ENCODE measurements at regions not wholly inside any gene's neighbourhood (a gene's known extent, or its start where the extent isn't known, plus 50 kb on each side); places are given as distances from the start of the nearest gene placed in this dataset.

DNA sequence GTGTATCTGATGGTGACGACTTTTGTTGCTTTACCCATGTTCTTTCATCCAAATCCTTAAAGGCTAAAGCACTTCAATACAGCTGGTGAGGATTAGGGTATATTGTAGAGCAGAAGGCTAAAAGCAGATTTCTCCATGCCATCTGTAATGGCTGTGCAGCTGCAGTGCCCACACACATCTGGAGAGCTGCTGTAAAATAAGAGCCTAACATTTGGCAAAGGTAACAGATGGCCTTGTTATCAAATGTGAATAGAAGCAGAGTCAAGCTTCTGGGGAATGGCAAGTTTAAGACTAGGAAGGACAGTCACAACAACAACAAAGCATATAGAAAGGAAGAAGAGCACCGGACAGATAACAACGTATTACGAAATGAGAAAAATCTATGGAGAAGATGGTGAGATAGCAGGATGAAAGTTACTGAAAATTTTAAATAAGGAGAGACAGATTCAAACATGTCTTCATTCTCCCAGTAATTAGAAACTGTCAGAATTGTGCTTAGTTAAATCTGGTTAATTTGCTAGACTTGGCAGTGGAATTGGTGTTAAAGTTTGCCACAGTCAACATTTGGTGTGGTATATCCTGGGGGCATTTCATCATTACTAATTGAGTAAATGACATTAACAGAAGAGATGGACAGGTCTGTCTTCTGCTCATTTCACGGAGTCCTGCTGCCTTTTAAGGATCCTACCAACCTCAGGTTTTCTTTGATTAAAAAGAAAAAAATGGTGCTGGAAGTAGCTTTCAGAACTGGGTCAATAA is 1093.2 kb downstream of the ADGRL2 start:
- H2AFZ ChIP-seq (ENCODE audit: low read length): no peak overlapping the region
- no peaks in the 10 kb centered on the region for H3K36me3 ChIP-seq (ENCODE audit: insufficient read depth, low read length)
- no peaks in the 10 kb centered on the region for H4K20me1 ChIP-seq (ENCODE audit: insufficient read depth, low read depth, low read length)
- peaks cover 4% of the 10 kb centered on the region; the same call in 1 of the 2 replicates for H3K9me3 ChIP-seq (ENCODE audit: low read length)
- no peak overlapping the region for H3K9ac ChIP-seq (ENCODE audit: low read length)
- no peaks in the 10 kb centered on the region for H3K79me2 ChIP-seq (ENCODE audit: low read length)
- no peak for DNase-seq
- H3K4me2 ChIP-seq (ENCODE audit: low read depth, low read length, poor library complexity, severe bottlenecking): no peak overlapping the region
- H3K27ac ChIP-seq (ENCODE audit: low read length): no peak overlapping the region
- no peak overlapping the region for H3K4me3 ChIP-seq (ENCODE audit: low read length)
- H3K4me1 ChIP-seq (ENCODE audit: low read length): no peaks in the 10 kb centered on the region
- no peaks in the 10 kb centered on the region for H3K27me3 ChIP-seq (ENCODE audit: low read length)
- H3K9me2 ChIP-seq (replicated peaks; ENCODE audit: insufficient read depth, low read length): no peaks in the 10 kb centered on the region

DNA sequence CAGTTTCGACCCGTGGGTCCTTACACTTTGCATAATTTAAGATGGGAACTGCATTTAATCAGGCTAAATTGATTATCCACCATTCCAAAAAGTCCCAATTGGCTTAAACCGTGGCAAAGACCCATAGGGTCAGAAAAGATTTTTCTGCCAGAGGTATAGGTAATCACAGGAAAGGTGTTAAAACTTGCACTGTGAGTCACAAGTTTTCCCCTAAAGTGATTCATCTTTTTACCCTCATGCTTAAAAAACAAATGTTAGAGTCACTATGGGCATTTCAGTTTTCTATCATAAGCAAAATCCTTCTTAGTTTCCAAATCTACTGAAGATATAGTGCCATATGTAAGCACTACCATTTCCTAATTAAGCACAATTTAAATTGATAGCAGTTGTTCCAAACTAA is 1079.8 kb downstream of the ADGRL2 start:
- no peaks in the 10 kb centered on the region for H3K27me3 ChIP-seq (ENCODE audit: low read length)
- H2AFZ ChIP-seq (ENCODE audit: low read length): no peak overlapping the region
- H3K4me3 ChIP-seq (ENCODE audit: low read length): no peak overlapping the region
- H3K9me3 ChIP-seq (ENCODE audit: low read length): peaks cover 6% of the 10 kb centered on the region; the same call in 1 of the 2 replicates
- H3K79me2 ChIP-seq (ENCODE audit: low read length): no peaks in the 10 kb centered on the region
- H3K27ac ChIP-seq (ENCODE audit: low read length): no peak overlapping the region
- H3K4me2 ChIP-seq (ENCODE audit: low read depth, low read length, poor library complexity, severe bottlenecking): no peak overlapping the region
- no peak overlapping the region for H3K9ac ChIP-seq (ENCODE audit: low read length)
- no peaks in the 10 kb centered on the region for H3K36me3 ChIP-seq (ENCODE audit: insufficient read depth, low read length)
- DNase-seq: no peak
- no peaks in the 10 kb centered on the region for H4K20me1 ChIP-seq (ENCODE audit: insufficient read depth, low read depth, low read length)
- no peaks in the 10 kb centered on the region for H3K4me1 ChIP-seq (ENCODE audit: low read length)
- H3K9me2 ChIP-seq (replicated peaks; ENCODE audit: insufficient read depth, low read length): no peaks in the 10 kb centered on the region

DNA sequence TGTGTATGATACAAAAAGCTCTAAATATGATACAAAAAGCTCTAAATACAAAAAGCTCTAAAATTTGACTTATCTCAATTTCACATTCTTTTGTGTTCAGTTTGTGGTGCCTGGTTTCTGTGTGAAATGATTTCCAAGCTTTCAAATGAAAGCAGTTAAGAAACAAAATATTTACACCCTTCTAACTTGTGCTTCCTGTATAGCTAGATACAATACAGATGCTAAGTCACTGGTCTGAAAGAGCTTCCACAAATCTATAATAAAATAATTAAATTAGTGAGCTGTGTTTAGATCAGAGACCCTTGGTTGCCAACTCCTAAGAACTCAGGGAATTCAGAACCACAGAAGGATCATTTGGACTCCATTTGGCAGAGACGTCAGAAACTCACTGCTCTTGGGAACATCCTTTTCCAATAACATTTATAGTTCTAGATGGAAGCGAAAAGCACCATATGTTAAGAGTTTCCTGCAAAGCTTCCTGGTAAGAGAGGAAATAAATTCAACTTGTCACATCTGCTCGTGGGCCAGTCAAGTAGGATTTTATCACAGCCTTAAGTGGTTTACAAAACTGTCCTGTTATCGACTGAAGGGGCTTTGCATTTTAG is 1079.1 kb downstream of the ADGRL2 start:
- H3K27ac ChIP-seq (ENCODE audit: low read length): no peak overlapping the region
- H2AFZ ChIP-seq (ENCODE audit: low read length): no peak overlapping the region
- DNase-seq: no peak
- peaks cover 6% of the 10 kb centered on the region; the same call in 1 of the 2 replicates for H3K9me3 ChIP-seq (ENCODE audit: low read length)
- no peaks in the 10 kb centered on the region for H3K9me2 ChIP-seq (replicated peaks; ENCODE audit: insufficient read depth, low read length)
- no peaks in the 10 kb centered on the region for H3K4me1 ChIP-seq (ENCODE audit: low read length)
- no peak overlapping the region for H3K9ac ChIP-seq (ENCODE audit: low read length)
- H3K79me2 ChIP-seq (ENCODE audit: low read length): no peaks in the 10 kb centered on the region
- no peak overlapping the region for H3K4me2 ChIP-seq (ENCODE audit: low read depth, low read length, poor library complexity, severe bottlenecking)
- H3K4me3 ChIP-seq (ENCODE audit: low read length): no peak overlapping the region
- H3K36me3 ChIP-seq (ENCODE audit: insufficient read depth, low read length): no peaks in the 10 kb centered on the region
- H3K27me3 ChIP-seq (ENCODE audit: low read length): no peaks in the 10 kb centered on the region
- H4K20me1 ChIP-seq (ENCODE audit: insufficient read depth, low read depth, low read length): no peaks in the 10 kb centered on the region

DNA sequence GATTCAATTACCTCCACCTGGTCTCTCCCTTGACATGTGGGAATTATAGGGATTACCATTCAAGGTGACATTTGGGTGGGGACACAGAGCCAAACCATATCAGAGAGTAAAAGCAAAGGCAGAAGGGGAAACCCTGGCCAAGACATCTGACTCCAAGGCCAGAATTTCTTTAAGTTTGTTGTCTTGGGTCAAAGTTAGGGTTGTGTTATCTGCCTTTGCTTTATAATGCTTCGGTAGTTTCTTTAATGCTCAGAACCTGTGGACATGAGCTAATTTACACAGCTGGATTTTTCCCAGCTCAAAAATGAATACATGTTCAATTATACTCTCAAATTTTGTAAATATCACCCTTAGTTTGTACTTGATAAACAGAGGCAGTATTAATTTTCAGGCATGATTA is 1074.4 kb downstream of the ADGRL2 start:
- Histone ChIP-seq H3K9ac (ENCODE audit: low read length) (no peak overlapping the region), H3K9me3 (ENCODE audit: low read length) (peaks cover 14% of the 10 kb centered on the region), H4K20me1 (ENCODE audit: insufficient read depth, low read depth, low read length) (no peaks in the 10 kb centered on the region), H3K79me2 (ENCODE audit: low read length) (no peaks in the 10 kb centered on the region), H3K27me3 (ENCODE audit: low read length) (no peaks in the 10 kb centered on the region), H3K36me3 (ENCODE audit: insufficient read depth, low read length) (no peaks in the 10 kb centered on the region), H3K4me1 (ENCODE audit: low read length) (no peaks in the 10 kb centered on the region), H2AFZ (ENCODE audit: low read length) (no peak overlapping the region), H3K4me3 (ENCODE audit: low read length) (no peak overlapping the region), H3K27ac (ENCODE audit: low read length) (no peak overlapping the region), H3K9me2 (replicated peaks; ENCODE audit: insufficient read depth, low read length) (no peaks in the 10 kb centered on the region), H3K4me2 (ENCODE audit: low read depth, low read length, poor library complexity, severe bottlenecking) (no peak overlapping the region)
- DNase-seq: no peak

DNA sequence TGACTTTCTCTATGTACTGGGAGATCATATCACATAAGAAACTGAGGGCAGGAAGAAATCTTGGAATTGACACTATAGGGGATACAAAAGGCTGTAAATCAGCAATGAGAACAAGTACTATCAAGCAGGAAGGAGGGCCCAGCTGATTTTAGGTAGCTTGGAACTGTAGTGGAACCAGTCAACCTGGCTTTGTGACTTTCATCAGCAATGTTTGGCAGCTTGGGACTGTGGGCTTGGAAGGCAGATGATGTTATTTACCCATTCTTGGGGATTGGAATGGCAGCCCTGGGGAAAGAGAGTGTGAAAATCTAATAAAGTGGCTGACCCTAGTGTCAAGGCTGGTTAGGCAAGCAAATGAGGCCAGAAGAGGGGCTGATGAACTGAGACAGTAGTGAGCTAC is 1073.3 kb downstream of the ADGRL2 start:
- Histone ChIP-seq H4K20me1 (ENCODE audit: insufficient read depth, low read depth, low read length) (no peaks in the 10 kb centered on the region), H3K79me2 (ENCODE audit: low read length) (no peaks in the 10 kb centered on the region), H3K27me3 (ENCODE audit: low read length) (no peaks in the 10 kb centered on the region), H3K4me3 (ENCODE audit: low read length) (no peak overlapping the region), H3K9ac (ENCODE audit: low read length) (no peak overlapping the region), H3K9me3 (ENCODE audit: low read length) (peaks cover 14% of the 10 kb centered on the region), H3K27ac (ENCODE audit: low read length) (no peak overlapping the region), H3K4me1 (ENCODE audit: low read length) (no peaks in the 10 kb centered on the region), H3K36me3 (ENCODE audit: insufficient read depth, low read length) (no peaks in the 10 kb centered on the region), H3K4me2 (ENCODE audit: low read depth, low read length, poor library complexity, severe bottlenecking) (no peak overlapping the region), H3K9me2 (replicated peaks; ENCODE audit: insufficient read depth, low read length) (no peaks in the 10 kb centered on the region), H2AFZ (ENCODE audit: low read length) (no peak overlapping the region)
- no peak for DNase-seq

DNA sequence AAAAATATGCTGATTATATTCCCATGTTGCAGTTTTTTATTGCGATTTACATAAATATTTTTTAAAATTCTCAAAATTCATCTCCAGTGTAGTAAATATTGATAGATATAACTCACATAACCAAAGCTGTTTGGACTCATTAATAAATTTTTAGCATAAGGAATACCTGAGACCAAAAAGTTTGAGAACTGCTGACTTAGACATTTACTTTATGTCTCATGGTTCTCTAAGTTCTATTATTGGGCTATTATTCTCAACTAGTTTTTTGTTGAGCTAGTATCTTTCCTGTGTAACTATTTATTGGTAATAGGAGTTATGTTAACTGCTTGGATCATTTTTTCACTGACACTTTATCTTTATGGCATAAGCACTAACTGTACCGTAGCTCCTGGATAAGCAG is 1069.6 kb downstream of the ADGRL2 start:
- Histone ChIP-seq H3K36me3 (ENCODE audit: insufficient read depth, low read length) (no peaks in the 10 kb centered on the region), H2AFZ (ENCODE audit: low read length) (no peak overlapping the region), H3K4me3 (ENCODE audit: low read length) (no peak overlapping the region), H3K27me3 (ENCODE audit: low read length) (no peaks in the 10 kb centered on the region), H3K79me2 (ENCODE audit: low read length) (no peaks in the 10 kb centered on the region), H3K9me3 (ENCODE audit: low read length) (peaks cover 8% of the 10 kb centered on the region), H3K27ac (ENCODE audit: low read length) (no peak overlapping the region), H3K4me1 (ENCODE audit: low read length) (no peaks in the 10 kb centered on the region), H3K9ac (ENCODE audit: low read length) (no peak overlapping the region), H4K20me1 (ENCODE audit: insufficient read depth, low read depth, low read length) (no peaks in the 10 kb centered on the region), H3K9me2 (replicated peaks; ENCODE audit: insufficient read depth, low read length) (no peaks in the 10 kb centered on the region), H3K4me2 (ENCODE audit: low read depth, low read length, poor library complexity, severe bottlenecking) (no peak overlapping the region)
- DNase-seq: no peak

DNA sequence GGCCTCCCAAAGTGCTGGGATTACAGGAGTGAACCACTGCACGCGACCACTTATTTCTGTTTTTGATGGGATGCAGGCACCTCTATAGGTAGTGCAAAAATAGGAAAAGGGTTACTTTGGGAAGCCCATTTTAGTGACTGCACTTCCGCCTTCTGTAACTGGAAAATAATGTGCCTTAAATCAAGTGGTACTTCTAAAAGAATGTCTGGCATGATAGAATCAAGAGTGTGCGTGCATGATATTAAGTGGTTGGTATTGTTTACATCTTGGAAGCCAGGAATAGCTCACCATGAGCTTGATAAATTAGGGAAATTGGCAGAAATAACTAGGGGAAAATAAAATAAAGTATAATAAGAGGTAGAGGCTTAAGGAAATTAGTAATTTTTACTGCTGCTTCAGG is 1067.0 kb downstream of the ADGRL2 start:
- no peak overlapping the region for H3K4me2 ChIP-seq (ENCODE audit: low read depth, low read length, poor library complexity, severe bottlenecking)

DNA sequence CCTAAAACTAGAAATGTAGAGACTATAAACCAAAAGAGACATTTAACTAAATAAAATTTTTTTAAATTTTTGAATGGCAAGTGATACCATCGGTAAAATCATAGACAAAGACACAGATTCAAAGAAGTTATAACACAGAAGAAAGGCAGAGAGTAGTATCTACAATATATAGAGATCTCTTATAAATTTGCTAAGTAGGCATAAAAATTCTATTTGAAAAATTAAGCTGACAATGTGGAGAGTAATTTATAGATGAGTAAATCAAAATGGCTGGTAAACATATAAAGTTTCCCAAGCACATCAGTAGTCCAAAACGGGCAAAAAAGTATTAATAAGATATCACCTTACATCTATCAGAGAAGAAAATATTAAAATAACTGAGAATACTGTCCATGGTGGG is 1061.0 kb downstream of the ADGRL2 start:
- Histone ChIP-seq H3K4me2 (ENCODE audit: low read depth, low read length, poor library complexity, severe bottlenecking) (no peak overlapping the region), H2AFZ (ENCODE audit: low read length) (no peak overlapping the region), H3K9me2 (replicated peaks; ENCODE audit: insufficient read depth, low read length) (no peaks in the 10 kb centered on the region), H3K27ac (ENCODE audit: low read length) (no peak overlapping the region), H3K27me3 (ENCODE audit: low read length) (no peaks in the 10 kb centered on the region), H4K20me1 (ENCODE audit: insufficient read depth, low read depth, low read length) (no peaks in the 10 kb centered on the region), H3K9ac (ENCODE audit: low read length) (no peak overlapping the region), H3K79me2 (ENCODE audit: low read length) (no peaks in the 10 kb centered on the region), H3K9me3 (ENCODE audit: low read length) (peaks cover 18% of the 10 kb centered on the region), H3K36me3 (ENCODE audit: insufficient read depth, low read length) (no peaks in the 10 kb centered on the region), H3K4me1 (ENCODE audit: low read length) (no peaks in the 10 kb centered on the region), H3K4me3 (ENCODE audit: low read length) (no peak overlapping the region)
- no peak for DNase-seq

More for the DNA sequence above, 1067.0 kb downstream of the ADGRL2 start:
- Histone ChIP-seq H2AFZ (ENCODE audit: low read length) (no peak overlapping the region), H4K20me1 (ENCODE audit: insufficient read depth, low read depth, low read length) (no peaks in the 10 kb centered on the region), H3K4me1 (ENCODE audit: low read length) (no peaks in the 10 kb centered on the region), H3K79me2 (ENCODE audit: low read length) (no peaks in the 10 kb centered on the region), H3K9me3 (ENCODE audit: low read length) (peaks cover 8% of the 10 kb centered on the region), H3K36me3 (ENCODE audit: insufficient read depth, low read length) (no peaks in the 10 kb centered on the region), H3K27me3 (ENCODE audit: low read length) (no peaks in the 10 kb centered on the region), H3K4me3 (ENCODE audit: low read length) (no peak overlapping the region), H3K9ac (ENCODE audit: low read length) (no peak overlapping the region), H3K9me2 (replicated peaks; ENCODE audit: insufficient read depth, low read length) (no peaks in the 10 kb centered on the region), H3K27ac (ENCODE audit: low read length) (no peak overlapping the region)
- no peak for DNase-seq
